Gastroesophageal sphincter (tissue), 4 donors: ENCODE measurements at regions not wholly inside any gene's neighbourhood (a gene's known extent, or its start where the extent isn't known, plus 50 kb on each side); places are given as distances from the start of the nearest gene placed in this dataset.

Experiments
- ATAC-seq: fragments of 150-250 bp; one replicate; pipeline ENCODE4 v1.9.1; 2016; ENCODE audit warnings: mild to moderate bottlenecking, moderate library complexity
- H3K27ac ChIP-seq, 4 donors: fragments of 200-600 bp; sonication (generic) in 3 of 4; 1 replicate in 3 of 4; 2 replicates in 1 of 4; pipeline ENCODE4 v1.5.1; 2016 to 2019
- H3K27me3 ChIP-seq: fragments of 200-600 bp; sonication (generic); one replicate; pipeline ENCODE4 v1.5.1; 2019
- H3K36me3 ChIP-seq, 2 donors: fragments of 200-600 bp; sonication (generic); one replicate each; pipeline ENCODE4 v1.5.1; 2019; ENCODE audit warnings: control low read depth in 1 of 2
- H3K4me1 ChIP-seq, 3 donors: fragments of 200-600 bp; sonication (generic); 1 replicate in 2 of 3; 2 replicates in 1 of 3; pipeline ENCODE4 v1.5.1; 2016 to 2019; ENCODE audit warnings: control low read depth in 2 of 3
- H3K4me3 ChIP-seq, 2 donors: fragments of 200-600 bp; sonication (generic); one replicate each; pipeline ENCODE4 v1.5.1; 2019; ENCODE audit warnings: mild to moderate bottlenecking in 1 of 2, moderate library complexity in 1 of 2
- H3K9me3 ChIP-seq, 3 donors: fragments of 200-600 bp; sonication (generic); one replicate each; pipeline ENCODE4 v1.5.1; 2017 to 2019; ENCODE audit warnings: control low read depth in 2 of 3
- EP300 ChIP-seq: sonication (generic); formaldehyde crosslinking; IDR thresholded peaks from one replicate; pipeline ENCODE4 v1.6.1; 2017; ENCODE audit warnings: antibody characterized with exemption, mild to moderate bottlenecking
- POLR2A ChIP-seq, 2 donors: fragments of 450-650 bp; IDR thresholded peaks; one replicate each; pipeline ENCODE4 v1.6.1; 2017; ENCODE audit warnings: antibody characterized with exemption in 2 of 2, mild to moderate bottlenecking in 2 of 2, moderate library complexity in 1 of 2
- POLR2AphosphoS5 ChIP-seq: sonication (generic); formaldehyde crosslinking; IDR thresholded peaks from one replicate; pipeline ENCODE4 v1.6.1; 2017; ENCODE audit warnings: antibody characterized with exemption
- WGBS, 2 donors: methylation state at CpG; one replicate each; pipeline ENCODE4 v1.1.5; 2018; ENCODE audit warnings: low coverage in 1 of 2; 5-methylcytosine and 5-hydroxymethylcytosine counted together
- TF ChIP-seq, protein P1 (sequence below), 4 experiments: fragments of 200-600 bp in 2 of 4; fragments of 450-650 bp in 2 of 4; sonication (generic) in 1 of 4; IDR thresholded peaks; one replicate each; pipeline ENCODE4 v1.5.1; 2017 to 2019; ENCODE audit warnings: antibody characterized with exemption in 4 of 4, mild to moderate bottlenecking in 2 of 4, moderate library complexity in 2 of 4

DNA sequence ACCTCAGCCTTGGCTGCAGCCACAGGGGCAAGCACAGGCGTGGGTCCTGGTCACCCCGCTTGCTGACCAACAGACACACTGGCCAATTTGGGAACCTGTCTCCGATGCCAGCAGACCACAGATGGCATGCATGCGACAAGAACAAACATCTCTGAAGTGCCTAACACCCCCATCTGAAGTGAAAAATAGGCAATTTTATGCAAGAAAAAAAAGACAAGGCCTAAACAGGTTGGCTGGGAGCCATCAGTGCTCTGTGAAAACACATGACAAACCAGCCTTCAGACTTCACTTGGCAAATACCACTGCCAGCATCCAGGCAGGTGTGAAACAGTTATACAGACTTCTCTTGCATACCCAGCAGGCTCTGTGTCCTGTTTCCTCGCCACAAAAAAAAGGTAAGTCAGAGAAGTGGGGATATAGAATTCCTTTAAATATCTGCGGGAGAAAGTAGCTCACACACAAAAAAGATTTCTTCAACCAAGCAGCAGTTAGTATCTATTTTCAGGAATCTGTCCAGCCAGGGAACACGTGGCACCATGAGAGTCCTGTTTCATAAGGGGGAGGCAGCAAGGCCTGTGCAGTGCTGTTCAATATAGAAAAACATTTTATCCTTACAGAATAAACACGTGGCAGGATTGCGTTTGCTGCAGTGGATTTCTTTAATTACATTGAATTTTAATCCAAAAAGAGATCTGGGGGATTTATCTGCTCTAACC is 293.4 kb upstream of the MKLN1 start:
- Histone ChIP-seq H3K27me3 (no peaks in the 10 kb centered on the region), H3K27ac (no peak overlapping the region), H3K36me3 (no peaks in the 10 kb centered on the region), H3K4me3 (no peak overlapping the region), H3K9me3 (no peaks in the 10 kb centered on the region), H3K4me1 (peaks cover 16 to 85% (median 19%) of the 10 kb centered on the region in 3 donors)
- ATAC-seq, result no peak
- TF ChIP-seq POLR2AphosphoS5 (no peak), POLR2A (IDR thresholded peaks at IDR 0.05) (no peak), EP300 (no peak)
- TF ChIP-seq, protein P1, sequence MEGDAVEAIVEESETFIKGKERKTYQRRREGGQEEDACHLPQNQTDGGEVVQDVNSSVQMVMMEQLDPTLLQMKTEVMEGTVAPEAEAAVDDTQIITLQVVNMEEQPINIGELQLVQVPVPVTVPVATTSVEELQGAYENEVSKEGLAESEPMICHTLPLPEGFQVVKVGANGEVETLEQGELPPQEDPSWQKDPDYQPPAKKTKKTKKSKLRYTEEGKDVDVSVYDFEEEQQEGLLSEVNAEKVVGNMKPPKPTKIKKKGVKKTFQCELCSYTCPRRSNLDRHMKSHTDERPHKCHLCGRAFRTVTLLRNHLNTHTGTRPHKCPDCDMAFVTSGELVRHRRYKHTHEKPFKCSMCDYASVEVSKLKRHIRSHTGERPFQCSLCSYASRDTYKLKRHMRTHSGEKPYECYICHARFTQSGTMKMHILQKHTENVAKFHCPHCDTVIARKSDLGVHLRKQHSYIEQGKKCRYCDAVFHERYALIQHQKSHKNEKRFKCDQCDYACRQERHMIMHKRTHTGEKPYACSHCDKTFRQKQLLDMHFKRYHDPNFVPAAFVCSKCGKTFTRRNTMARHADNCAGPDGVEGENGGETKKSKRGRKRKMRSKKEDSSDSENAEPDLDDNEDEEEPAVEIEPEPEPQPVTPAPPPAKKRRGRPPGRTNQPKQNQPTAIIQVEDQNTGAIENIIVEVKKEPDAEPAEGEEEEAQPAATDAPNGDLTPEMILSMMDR (IDR thresholded peaks at IDR 0.05), result no peak
- 46 to 76% methylated on average over 3 to 5 of the region's 9 CpGs for WGBS, 2 donors

DNA sequence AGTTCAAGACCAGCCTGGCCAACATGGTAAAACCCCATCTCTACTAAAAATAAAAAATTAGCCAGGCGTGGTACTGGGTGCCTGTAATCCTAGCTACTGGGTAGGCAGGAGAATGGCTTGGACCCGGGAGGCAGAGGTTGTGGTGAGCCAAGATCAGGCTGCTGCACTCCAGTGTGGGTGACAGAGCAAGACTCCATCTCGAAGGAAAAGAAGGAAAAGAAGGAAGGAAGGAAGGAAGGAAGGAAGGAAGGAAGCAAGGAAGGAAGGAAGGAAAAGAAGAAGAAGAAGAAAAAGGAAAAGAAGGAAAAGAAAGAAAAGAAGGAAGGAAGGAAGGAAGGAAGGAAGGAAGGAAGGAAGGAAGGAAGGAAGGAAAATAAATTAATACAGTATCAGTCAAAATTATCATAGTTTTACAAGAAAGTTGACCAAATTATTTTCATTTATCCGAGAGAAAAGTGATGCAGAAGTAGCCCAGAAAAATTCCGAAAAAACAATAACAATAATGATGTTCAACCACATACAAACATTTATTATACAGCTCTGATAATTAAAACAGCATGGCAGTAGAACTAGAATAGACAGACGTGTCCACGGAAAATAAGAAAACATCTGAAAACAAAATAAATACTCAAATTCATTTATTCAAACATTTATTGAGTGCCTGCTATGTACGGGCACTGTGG is 292.4 kb upstream of the MKLN1 start:
- Histone ChIP-seq H3K27ac (no peak overlapping the region), H3K27me3 (no peaks in the 10 kb centered on the region), H3K4me1 (peaks cover 18 to 88% (median 19%) of the 10 kb centered on the region in 3 donors), H3K4me3 (no peak overlapping the region), H3K9me3 (no peaks in the 10 kb centered on the region), H3K36me3 (no peaks in the 10 kb centered on the region)
- 87 to 89% methylated on average over 7 to 8 of the region's 8 CpGs for WGBS, 2 donors
- no peak for TF ChIP-seq POLR2AphosphoS5
- no peak for TF ChIP-seq POLR2A (IDR thresholded peaks at IDR 0.05)
- TF ChIP-seq, protein P1 (IDR thresholded peaks at IDR 0.05), result no peak
- no peak for TF ChIP-seq EP300
- no peak for ATAC-seq

DNA sequence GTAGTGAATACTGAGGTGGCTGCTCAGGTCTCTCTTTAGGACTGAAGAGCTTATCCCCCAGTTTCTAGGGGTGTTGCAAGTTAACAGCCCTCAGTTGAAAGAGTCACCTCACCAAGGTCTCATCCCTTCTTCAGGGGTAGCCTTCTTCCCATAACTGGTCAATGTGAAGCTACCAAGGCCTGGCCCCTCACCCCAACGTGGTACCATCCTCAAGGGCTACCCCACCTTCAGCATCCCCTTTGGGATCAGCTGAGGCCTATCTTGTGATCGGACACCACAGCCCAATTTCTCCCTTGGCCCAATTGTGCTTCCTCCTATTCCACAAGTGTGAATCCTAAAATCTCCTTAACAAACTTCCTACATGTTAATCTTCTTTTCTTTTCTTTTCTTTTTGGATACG is 289.5 kb upstream of the MKLN1 start:
- TF ChIP-seq POLR2A (IDR thresholded peaks at IDR 0.05), result no peak
- no peak for TF ChIP-seq EP300
- TF ChIP-seq POLR2AphosphoS5, result no peak
- Histone ChIP-seq H3K9me3 (no peaks in the 10 kb centered on the region), H3K4me3 (no peak overlapping the region), H3K27ac (peak overlapping the region in 2 of 4 donors; percentile 39 to 41), H3K36me3 (no peaks in the 10 kb centered on the region), H3K4me1 (peaks cover 15 to 86% (median 18%) of the 10 kb centered on the region in 3 donors), H3K27me3 (no peaks in the 10 kb centered on the region)
- peak; percentile 34 for ATAC-seq
- 70 to 86% methylated on average over 2 to 3 of the region's 3 CpGs for WGBS, 2 donors

DNA sequence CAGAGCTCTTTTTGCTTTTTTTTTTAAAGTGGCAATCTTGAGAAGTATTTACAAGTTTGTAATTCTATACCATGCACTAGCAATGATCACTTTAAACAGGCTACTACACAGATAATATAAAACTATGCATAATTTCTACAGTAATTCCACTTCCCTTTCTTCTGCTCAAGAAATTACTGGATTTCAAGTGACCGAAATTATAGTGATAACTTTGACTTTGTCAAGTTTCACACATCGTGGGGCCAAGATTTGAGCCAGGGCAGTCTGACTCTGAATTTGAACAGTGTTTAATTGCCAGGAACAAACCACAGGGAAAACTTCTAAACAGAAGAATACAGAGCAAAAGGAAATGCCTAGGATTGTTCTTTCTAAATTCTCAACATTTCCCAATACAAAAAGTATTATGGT is 288.3 kb upstream of the MKLN1 start:
- Histone ChIP-seq H3K4me1 (peaks cover 11 to 86% (median 14%) of the 10 kb centered on the region in 3 donors), H3K27ac (peak overlapping the region in 3 of 4 donors; percentile 39 to 55 (median 39)), H3K4me3 (no peak overlapping the region), H3K9me3 (no peaks in the 10 kb centered on the region), H3K36me3 (peaks cover 0 to 6% of the 10 kb centered on the region in 2 donors), H3K27me3 (no peaks in the 10 kb centered on the region)
- TF ChIP-seq EP300 (no peak), POLR2AphosphoS5 (no peak), POLR2A (IDR thresholded peaks at IDR 0.05) (no peak)
- TF ChIP-seq, protein P1 (IDR thresholded peaks at IDR 0.05), result no peak
- 22 to 30% methylated on average over 2 of the region's 2 CpGs for WGBS, 2 donors
- ATAC-seq, result no peak

DNA sequence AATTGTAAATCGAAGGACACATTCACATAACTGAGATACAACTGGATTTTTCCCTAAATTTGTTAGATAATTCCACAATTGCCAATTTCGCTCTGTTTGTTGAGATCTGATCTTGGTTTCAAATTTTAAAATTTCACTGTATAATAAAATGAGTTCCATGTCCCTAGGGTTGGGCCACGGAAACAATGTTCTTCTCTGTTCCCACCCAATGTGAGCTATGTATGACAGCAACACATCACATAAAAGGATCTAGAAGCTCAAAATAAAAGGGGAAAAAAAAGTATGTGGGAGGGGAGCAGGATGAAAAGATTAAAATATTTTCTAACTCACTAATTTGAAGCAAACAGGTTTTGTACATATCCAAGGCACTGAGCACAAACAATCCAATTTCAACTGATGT is 287.8 kb upstream of the MKLN1 start:
- 51 to 80% methylated on average over 3 of the region's 3 CpGs for WGBS, 2 donors
- no peak overlapping the region for H3K4me3 ChIP-seq
- H3K4me1 ChIP-seq, result peaks cover 8 to 86% (median 9%) of the 10 kb centered on the region in 3 donors
- no peak for ATAC-seq
- H3K27me3 ChIP-seq, result no peaks in the 10 kb centered on the region
- peak overlapping the region in 3 of 4 donors; percentile 39 to 55 (median 39) for H3K27ac ChIP-seq
- peaks cover 0 to 6% of the 10 kb centered on the region in 2 donors for H3K36me3 ChIP-seq
- TF ChIP-seq EP300 (no peak), POLR2A (IDR thresholded peaks at IDR 0.05) (no peak), POLR2AphosphoS5 (no peak)
- TF ChIP-seq, protein P1 (IDR thresholded peaks at IDR 0.05), result no peak
- H3K9me3 ChIP-seq, result no peaks in the 10 kb centered on the region
